DOHH2 (cell line): ENCODE measurements at regions not wholly inside any gene's neighbourhood (a gene's known extent, or its start where the extent isn't known, plus 50 kb on each side); places are given as distances from the start of the nearest gene placed in this dataset.

ENCODE experiments used
- H3F3A ChIP-seq: fragments of 200-600 bp; sonication (generic), shearing (Covaris generic); 2 replicates; pipeline ENCODE4 v1.6.0; 2016; ENCODE audit warnings: antibody characterized with exemption, mild to moderate bottlenecking; ENCODE audit not compliant: control insufficient read depth, insufficient read depth
- H3K27ac ChIP-seq: fragments of 200-600 bp; sonication (generic); 2 replicates; pipeline ENCODE4 v1.5.1; 2014; ENCODE audit warnings: low read depth, mild to moderate bottlenecking, low read length, moderate library complexity
- H3K27me3 ChIP-seq: fragments of 200-600 bp; sonication (generic); 2 replicates; pipeline ENCODE4 v1.6.1; 2014; ENCODE audit warnings: mild to moderate bottlenecking, low read length, mixed read lengths; ENCODE audit not compliant: control insufficient read depth
- H3K36me3 ChIP-seq: fragments of 200-600 bp; sonication (generic); 2 replicates; pipeline ENCODE4 v1.6.1; 2014; ENCODE audit warnings: mild to moderate bottlenecking, low read length, moderate library complexity, mixed read lengths; ENCODE audit not compliant: control insufficient read depth
- H3K4me1 ChIP-seq: fragments of 200-600 bp; sonication (generic); 2 replicates; pipeline ENCODE4 v1.6.1; 2014; ENCODE audit warnings: mild to moderate bottlenecking, low read length, mixed read lengths; ENCODE audit not compliant: control insufficient read depth
- H3K4me2 ChIP-seq: fragments of 200-600 bp; sonication (generic); 2 replicates; pipeline ENCODE4 v1.6.0; 2014; ENCODE audit warnings: mild to moderate bottlenecking, low read length, moderate library complexity
- H3K4me3 ChIP-seq: fragments of 200-600 bp; sonication (generic); 2 replicates; pipeline ENCODE4 v1.5.1; 2014; ENCODE audit warnings: mild to moderate bottlenecking, low read length, mixed read lengths
- H3K79me2 ChIP-seq: fragments of 200-600 bp; sonication (generic); 2 replicates; pipeline ENCODE4 v1.6.1; 2014; ENCODE audit warnings: mild to moderate bottlenecking, low read length, mixed read lengths; ENCODE audit not compliant: control insufficient read depth
- H3K9me2 ChIP-seq: fragments of 200-600 bp; sonication (generic); replicated peaks from 2 replicates; pipeline ENCODE4 v1.6.1; 2014; ENCODE audit warnings: mild to moderate bottlenecking, low read length, mixed read lengths; ENCODE audit not compliant: control insufficient read depth
- H3K9me3 ChIP-seq: fragments of 200-600 bp; sonication (generic); 2 replicates; pipeline ENCODE4 v1.6.1; 2014; ENCODE audit warnings: antibody characterized with exemption, low read length, mixed read lengths; ENCODE audit not compliant: control insufficient read depth, insufficient read depth
- H4K20me1 ChIP-seq: fragments of 200-600 bp; sonication (generic); 2 replicates; pipeline ENCODE4 v1.6.0; 2014; ENCODE audit warnings: low read depth, mild to moderate bottlenecking, antibody characterized with exemption, low read length, moderate library complexity; ENCODE audit not compliant: control insufficient read depth, insufficient read depth
- CTCF ChIP-seq: fragments of 200-600 bp; sonication (generic); IDR thresholded peaks from one replicate; pipeline ENCODE4 v1.5.1; 2014; ENCODE audit warnings: antibody characterized with exemption, mild to moderate bottlenecking, low read depth, low read length; ENCODE audit not compliant: poor library complexity, severe bottlenecking
- EZH2phosphoT487 ChIP-seq: fragments of 200-600 bp; sonication (generic); IDR thresholded peaks from 2 replicates; pipeline ENCODE4 v1.6.1; 2017; ENCODE audit warnings: borderline replicate concordance, mild to moderate bottlenecking, antibody characterized with exemption, low read length, moderate library complexity, mixed read lengths

DNA sequence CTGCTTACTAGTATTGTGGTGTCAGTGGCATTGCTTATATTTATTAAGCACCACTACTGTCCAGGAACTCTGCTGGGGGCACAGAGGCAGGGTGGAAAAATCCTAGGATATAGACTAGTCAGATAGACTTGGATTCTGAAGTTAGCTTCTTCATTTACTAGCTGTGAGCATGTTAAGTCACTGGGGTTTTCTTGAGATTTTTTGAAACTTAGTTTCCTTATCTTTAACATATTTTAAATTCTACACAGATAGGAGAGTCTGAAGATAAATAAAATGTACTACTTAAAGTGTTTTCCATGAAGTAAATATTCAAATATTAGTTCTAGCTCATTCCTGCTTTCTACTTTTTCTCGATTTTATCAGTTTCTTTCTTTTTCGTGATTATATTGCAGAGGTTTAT, 196.9 kb upstream of the GRID2 start:
- H3K27me3 ChIP-seq = no peaks in the 10 kb centered on the region
- H3K36me3 ChIP-seq = no peaks in the 10 kb centered on the region
- H3K4me3 ChIP-seq = no peak overlapping the region
- H3K4me1 ChIP-seq = no peaks in the 10 kb centered on the region
- TF ChIP-seq CTCF = no peak
- TF ChIP-seq EZH2phosphoT487 = no peak
- H3K79me2 ChIP-seq = no peaks in the 10 kb centered on the region
- no peaks in the 10 kb centered on the region for H3F3A ChIP-seq
- no peaks in the 10 kb centered on the region for H3K9me3 ChIP-seq
- no peaks in the 10 kb centered on the region for H3K9me2 ChIP-seq
- no peaks in the 10 kb centered on the region for H4K20me1 ChIP-seq
- no peak overlapping the region for H3K4me2 ChIP-seq
- no peak overlapping the region for H3K27ac ChIP-seq

DNA sequence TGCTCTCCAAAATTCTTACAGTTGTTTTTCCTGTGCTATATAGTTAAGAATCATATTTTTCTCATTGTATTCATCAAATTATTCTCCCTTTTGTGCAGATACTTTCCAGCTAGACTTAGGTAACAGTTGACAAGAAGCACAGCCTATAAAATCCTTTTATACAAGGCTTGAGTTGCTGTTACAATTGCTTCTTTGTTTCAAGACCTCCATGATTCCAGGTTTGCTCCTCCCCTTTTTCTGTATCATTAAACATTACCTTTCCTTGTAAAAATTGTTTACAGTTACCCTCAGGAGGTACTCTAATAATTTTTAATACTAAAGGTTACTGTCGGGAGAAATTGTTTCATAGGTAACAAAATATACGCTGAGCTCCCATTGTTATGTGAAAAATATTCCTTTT, 192.3 kb upstream of the GRID2 start:
- Histone ChIP-seq H3K4me2 (no peak overlapping the region), H3K27ac (no peak overlapping the region), H4K20me1 (no peaks in the 10 kb centered on the region), H3K4me1 (no peaks in the 10 kb centered on the region), H3F3A (no peaks in the 10 kb centered on the region), H3K79me2 (no peaks in the 10 kb centered on the region), H3K27me3 (no peaks in the 10 kb centered on the region), H3K9me2 (no peaks in the 10 kb centered on the region), H3K4me3 (no peak overlapping the region), H3K36me3 (no peaks in the 10 kb centered on the region), H3K9me3 (no peaks in the 10 kb centered on the region)
- TF ChIP-seq CTCF = no peak
- TF ChIP-seq EZH2phosphoT487 = no peak

DNA sequence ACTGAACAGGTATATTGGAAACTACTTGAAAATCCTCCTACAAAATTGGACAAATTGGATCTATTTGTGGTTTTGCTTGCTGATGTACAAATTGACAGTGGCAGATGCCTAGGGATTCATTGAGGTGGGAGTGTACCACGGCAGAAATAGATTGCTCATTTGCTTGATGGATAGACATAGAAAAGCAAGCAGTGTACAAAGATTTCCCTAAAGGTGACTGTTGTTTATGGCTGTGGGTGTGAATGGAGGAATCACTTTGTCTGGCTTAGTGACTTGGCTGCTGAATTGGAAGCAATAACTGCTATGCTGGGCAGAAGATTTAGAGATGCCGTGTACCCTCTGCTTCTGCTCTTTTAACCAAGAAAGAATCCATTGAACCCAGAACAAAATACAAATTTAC, 191.0 kb upstream of the GRID2 start:
- Histone ChIP-seq H3K9me2 (no peaks in the 10 kb centered on the region), H3K79me2 (no peaks in the 10 kb centered on the region), H3K36me3 (no peaks in the 10 kb centered on the region), H3K27ac (no peak overlapping the region), H3K9me3 (no peaks in the 10 kb centered on the region), H3K4me1 (no peaks in the 10 kb centered on the region), H3K27me3 (no peaks in the 10 kb centered on the region), H4K20me1 (no peaks in the 10 kb centered on the region), H3K4me3 (no peak overlapping the region), H3F3A (no peaks in the 10 kb centered on the region), H3K4me2 (no peak overlapping the region)
- TF ChIP-seq CTCF (no peak), EZH2phosphoT487 (no peak)
